SKM-1 treated with dmso at 0.1 percent for 144 hours (cell line): ENCODE measurements at regions not wholly inside any gene's neighbourhood (a gene's known extent, or its start where the extent isn't known, plus 50 kb on each side); places are given as distances from the start of the nearest gene placed in this dataset.
"Not testable (repeated sequence)": the region's sequence is repeated elsewhere in the genome, so short reads cannot be mapped to it uniquely, and the experiment has no call there.

Experiments used
- DNase-seq: peaks from one replicate; lab custom pipeline; 2025; ENCODE audit not compliant: unreplicated experiment; lab: John Stamatoyannopoulos, UW

DNA sequence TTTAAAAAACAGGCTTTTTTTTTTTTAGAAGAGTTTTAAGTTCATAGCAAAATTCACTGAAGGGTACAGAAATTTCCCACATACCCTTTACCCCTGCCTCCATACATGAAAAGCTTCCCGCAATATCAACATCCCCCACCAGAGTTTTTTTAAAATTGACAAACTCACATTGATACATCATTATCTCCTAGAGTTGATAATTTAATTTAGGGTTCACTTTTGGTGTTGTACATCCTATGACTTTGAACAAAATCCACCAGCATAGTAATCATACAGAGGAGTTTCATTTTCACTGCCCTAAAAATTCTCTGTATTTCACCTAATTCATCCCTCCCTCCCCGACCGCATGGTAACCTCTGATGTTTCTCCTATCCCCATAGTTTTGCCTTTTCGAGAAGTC is 53.6 kb upstream of the KCNK2 start:
- no peak for DNase-seq

DNA sequence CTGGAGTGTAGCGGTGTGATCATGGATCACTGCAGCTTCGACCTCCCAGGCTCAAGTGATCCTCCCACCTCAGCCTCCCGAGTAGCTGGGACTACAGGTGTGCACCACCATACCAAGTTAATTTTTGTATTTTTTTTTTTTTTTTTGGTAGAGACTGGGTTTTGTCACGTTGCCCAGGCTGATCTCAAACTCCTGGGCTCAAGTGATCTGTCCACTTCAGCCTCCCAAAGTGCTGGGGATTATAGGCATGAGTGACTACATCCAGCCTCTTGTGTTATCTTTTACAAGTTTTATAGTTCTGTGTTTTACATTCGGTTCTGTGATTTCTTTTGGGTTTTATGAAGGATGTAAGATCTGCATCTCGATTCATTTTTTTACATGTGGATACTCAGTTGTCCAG is 52.0 kb upstream of the KCNK2 start:
- DNase-seq, result not testable (repeated sequence)

DNA sequence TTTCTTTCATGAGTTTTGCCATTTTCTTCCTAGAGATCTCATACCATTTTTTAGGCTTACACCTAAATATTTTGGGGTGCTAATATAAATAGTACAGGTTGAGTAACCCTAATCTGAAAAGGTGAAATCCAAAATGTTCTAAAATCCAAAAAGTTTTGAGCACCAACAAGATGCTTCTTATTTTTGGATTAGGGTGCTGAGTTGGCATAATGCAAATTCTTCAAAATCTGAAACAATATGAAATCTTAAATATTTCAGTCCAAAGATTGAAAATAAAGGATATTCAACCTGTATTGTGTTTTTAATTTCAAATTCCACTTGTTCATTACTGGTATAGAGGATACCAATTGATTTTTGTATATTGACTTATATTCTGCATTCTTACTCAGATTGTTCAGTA is 51.1 kb upstream of the KCNK2 start:
- no peak for DNase-seq
